ENCODE measurements at regions not wholly inside any gene's neighbourhood (a gene's known extent, or its start where the extent isn't known, plus 50 kb on each side); places are given as distances from the start of the nearest gene placed in this dataset.
"Not testable (repeated sequence)": the region's sequence is repeated elsewhere in the genome, so short reads cannot be mapped to it uniquely, and the experiment has no call there.

DNA sequence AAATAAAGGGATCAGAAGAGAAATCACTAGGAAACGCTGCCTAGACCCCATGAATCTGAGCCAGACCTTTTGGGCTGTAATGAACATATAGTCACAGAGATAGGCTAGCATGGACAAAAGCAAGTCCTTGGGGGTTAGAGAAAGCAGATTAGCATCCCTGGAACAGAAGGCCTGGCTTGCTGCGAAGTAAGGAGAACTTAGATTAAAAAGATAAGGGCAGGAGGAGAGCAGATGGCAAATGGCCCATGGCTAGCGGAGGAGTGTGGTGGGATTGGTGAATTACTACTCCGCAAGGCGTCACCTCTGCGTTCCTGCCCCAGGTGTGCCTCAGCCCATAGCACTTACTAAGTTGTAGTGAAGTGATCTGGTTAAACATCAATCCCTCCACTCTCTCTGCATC, 92.3 kb upstream of the ZNF438 start:
- no peak for DNase-seq (ENCODE audit: low read depth)

DNA sequence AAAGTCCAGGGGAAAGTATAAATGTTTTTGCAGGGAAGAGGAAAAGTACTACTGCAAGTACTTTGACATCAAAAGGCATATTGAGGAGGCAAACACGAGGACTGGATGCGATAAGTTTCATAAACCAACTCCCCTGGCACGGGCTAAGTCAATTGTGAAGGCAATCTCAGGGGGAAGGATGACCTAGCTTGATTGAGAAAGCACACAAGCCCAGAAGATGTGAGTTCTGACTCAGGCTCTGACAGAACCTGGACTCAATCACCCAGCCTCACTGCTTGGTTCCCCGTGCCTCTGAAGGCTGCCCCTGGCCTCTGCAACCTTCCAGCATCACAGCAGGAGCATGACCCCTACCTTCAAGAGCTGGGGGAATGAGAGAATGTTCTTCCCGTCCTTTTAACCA, 93.2 kb upstream of the ZNF438 start:
- DNase-seq (ENCODE audit: low read depth), result no peak

DNA sequence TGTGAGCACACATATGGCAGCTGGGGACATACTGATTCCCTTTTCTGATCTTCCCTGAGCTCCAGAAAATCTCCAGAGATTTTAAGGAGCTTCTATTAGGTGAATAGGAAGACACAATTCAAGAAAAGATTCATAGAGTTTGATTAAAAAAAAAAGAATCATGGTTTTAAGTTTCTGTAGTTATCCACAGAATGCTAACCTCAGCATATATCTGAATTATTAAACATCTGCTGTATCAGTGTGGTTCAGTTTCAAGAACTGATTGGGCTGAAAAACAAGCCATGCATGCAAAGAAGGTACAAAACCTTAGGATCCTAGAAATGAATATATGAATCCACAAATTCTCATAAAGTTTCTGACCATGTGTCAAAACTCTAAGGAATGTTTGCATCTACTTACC, 94.1 kb upstream of the ZNF438 start:
- DNase-seq (ENCODE audit: low read depth), result no peak

DNA sequence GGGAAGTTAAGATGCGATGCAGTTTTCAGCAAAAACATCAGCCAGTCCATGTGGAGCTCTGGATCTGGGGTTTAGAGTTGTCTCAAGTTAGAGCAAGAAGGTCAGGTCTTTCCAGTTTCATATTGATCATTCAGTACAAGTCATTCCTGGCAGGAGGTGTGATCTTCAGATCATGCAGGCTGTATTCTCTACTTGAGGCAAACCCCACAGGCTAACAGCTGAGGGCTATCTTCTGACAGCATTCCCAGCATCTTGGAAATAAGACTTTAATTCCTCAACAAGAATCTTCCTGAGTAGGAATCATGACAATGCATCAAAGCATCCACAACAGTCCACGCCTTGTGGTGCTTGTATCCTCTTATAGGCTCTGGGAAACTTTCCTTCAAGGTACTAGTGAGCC, 94.9 kb upstream of the ZNF438 start:
- DNase-seq (ENCODE audit: low read depth), result no peak

DNA sequence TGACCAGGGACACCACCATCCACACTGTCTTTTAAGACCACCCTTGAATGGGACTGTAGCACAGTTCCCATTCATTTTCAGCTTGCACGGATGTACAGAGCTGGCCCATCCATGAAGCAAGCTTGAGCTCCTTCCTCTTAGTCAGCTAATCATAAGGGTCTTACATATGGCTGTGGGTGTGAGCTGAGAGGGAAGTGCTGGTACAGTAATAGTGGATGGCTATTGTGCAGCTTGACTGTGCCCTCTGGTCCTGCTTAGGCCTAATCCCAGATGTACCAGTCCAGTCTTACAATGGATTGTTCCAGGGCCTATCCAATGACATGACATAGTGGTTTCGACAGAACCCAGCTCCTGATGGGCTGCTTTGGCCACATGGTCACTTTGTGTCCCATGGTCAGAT, 96.9 kb upstream of the ZNF438 start:
- no peak for DNase-seq (ENCODE audit: low read depth)

DNA sequence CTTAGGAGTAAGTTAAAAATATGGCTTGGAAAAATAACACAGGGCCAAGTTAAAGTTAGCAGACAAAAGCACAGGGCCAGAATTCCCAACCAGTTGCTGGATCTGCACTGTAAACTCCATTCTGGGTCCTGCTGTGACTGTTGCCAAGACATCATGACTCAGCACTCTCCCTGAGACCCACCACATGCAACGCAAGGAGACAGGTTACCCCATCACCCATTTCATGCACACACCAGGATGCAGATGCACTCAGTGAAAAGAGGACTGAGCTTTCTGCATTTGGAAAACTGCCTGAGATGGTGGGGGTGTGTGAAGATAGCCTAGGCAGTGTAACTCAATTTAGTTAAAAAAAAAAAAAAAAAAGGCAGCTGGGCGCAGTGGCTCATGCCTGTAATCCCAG, 97.6 kb upstream of the ZNF438 start:
- peak; percentile 62 for DNase-seq (ENCODE audit: low read depth)

DNA sequence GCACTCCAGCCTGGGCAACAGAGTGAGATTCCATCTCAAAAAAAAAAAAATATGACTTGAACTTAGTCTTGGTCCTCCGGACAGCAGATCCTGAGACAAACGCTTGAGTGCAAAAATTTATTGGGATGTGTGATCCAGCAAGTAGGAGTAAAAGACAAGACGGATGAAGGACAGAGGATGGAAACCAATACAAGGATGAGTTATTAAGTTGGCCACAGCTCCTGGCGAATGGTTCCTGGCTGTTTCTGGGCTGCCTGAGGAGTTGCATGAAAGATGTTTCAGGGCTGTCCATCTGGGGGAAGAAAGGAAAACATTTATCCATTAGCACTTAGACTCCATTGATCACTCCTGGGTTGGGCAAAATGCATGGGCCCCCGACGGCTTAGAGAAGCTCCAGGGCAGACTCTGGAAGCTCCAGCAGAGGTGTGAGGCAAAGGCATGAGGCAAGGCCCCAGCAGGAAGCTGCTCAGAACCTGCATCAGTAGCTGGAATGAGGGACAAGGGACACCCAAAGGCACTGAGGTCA, 98.3 kb upstream of the ZNF438 start:
- DNase-seq (ENCODE audit: low read depth), result no peak

DNA sequence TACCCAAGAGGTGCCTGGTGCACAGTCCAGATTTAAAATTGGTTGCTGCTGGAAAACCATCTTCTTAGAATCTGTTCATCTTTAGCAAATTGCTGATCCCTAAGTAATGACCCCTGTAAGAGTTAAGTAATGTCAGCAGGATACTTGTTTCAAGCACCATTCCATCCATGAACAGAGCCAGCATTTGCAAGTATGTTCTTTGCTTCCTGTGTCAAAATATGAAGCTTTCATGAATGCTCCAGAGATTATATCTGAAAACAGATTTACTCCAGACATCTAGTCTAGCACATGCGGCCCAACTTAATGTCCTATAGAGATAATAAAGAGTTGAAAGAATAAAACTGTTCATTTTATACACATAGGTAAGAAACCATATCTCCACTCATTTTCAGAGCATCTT, 98.7 kb upstream of the ZNF438 start:
- DNase-seq (ENCODE audit: low read depth), result no peak

DNA sequence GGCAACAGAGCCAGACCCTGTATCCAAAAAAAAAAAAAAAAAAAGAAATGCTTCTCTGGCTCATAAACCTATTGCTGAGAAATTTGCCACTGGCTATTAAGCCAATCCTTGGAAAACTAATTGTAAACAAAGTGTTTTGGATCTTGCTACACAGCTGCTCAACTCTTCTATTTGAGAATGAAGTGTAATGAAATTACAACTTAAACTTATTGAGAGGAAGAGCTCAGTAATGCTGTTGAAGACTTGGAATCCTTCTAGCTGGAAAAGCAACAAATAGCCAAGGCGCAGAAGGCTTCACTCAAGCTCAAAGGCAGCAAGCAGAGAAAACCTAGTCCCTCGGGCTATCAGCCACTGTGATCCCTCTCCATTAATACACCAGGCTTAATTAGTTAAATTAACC, 99.6 kb upstream of the ZNF438 start:
- no peak for DNase-seq (ENCODE audit: low read depth)

DNA sequence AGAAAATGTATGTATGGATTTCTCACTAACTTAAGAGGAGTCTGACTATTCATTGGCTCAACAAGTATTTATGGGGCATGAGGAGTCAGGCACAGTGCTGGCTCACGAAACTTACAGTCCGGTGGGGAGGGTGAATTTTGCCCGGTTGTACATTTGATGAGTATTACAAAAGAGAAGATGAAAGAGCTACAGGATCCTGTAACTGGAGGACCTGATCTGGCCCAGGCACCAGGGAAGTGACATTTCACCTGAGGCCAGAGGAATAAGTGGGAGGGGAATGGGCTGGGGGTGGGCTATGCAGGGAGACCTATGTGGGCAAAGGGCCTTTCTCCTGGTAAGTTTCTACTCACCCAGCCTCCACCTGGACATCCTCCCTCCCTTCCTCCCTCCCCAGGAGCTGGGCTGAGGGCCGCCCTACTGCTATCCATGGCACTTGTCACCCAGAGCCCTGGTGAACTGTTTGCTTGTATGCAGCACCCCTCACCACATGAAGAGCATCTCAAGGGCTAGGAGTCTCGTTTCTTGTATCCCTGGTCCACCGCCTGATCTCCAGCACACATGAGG, 101.1 kb upstream of the ZNF438 start:
- no peak for DNase-seq (ENCODE audit: low read depth)

DNA sequence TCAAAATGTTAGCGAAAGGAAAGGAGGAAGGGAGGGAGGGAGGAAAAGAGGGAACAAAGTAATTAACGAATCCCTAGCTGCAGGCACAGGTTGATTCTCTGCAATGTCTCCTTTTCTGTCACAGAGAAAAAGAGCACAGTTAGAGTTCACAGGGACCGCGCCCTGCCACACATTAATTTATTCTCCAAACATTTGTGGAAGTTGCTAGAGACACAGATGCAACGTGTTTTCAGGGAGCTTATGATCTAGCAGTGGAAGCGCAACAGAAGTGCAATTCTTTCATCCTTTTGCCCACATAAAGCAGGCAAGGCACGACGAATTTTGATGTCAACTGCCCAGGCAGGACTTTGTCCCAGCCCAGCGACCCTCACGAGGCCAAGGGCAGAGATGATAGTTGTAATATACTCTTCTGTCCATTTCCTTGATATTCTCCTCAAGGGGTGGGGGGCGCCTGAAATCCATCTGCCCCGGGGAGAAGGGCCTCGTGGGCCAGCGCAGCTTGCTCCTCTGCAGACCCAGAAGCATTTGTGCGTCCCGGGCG, 101.7 kb upstream of the ZNF438 start:
- no peak for DNase-seq (ENCODE audit: low read depth)

DNA sequence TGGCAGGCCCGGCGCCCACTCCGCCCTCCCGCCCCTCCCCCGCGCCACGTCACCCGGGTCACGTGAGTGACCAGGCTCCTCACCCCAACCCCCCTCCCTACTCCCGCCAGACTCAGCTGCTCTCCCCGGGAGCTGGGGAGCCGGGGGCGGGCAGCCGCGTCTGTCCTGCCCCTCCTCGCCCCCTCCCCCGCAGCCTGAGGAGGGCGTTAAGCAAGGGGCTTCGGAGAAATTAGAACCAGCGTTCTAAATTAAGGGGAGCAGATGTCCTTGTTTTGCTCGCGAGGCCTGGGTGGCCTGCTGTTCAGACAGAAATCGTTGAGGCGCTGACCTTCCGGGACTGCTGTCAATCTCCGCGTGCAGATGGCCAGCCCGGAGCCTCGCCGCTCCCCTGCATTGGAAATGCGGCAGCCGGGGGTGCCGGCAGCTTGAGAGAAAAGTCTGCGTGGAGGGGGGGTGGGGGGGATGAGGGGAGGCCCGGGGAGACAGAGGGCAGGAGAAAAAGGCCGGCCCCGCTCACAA, 102.2 kb upstream of the ZNF438 start:
- DNase-seq (ENCODE audit: low read depth), result peak; percentile 67

DNA sequence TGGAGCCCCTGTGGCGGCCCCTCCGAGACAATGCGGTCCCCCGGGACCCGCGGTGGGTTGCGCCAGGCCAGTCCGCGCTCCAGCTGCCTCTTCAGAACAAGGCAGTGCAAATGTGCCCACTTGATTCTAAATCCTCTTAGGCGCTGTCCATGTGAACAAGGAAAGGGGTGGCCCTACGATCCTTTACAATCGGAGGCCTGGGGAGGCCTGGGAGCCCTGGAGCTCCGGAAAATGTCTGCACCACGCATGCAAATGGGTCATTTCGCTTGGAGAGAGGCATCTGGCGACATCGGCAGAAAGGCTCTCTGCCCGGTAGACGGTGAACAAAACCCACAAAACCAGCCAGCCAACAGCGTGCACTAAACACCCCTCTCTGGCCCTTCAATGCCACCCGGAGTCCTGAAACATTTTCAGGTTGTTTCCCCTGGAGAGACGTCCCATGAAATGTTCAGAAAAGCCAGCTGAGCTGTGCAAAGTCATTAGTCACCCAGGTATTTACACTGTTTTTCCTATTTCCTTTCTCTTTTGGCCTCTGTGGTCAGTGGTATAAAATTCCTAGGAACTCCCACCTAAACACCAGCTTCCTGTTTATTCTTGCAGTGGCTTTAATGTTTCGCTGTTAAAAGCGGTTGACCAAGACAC, 102.8 kb upstream of the ZNF438 start:
- DNase-seq (ENCODE audit: low read depth), result peak; percentile 65

DNA sequence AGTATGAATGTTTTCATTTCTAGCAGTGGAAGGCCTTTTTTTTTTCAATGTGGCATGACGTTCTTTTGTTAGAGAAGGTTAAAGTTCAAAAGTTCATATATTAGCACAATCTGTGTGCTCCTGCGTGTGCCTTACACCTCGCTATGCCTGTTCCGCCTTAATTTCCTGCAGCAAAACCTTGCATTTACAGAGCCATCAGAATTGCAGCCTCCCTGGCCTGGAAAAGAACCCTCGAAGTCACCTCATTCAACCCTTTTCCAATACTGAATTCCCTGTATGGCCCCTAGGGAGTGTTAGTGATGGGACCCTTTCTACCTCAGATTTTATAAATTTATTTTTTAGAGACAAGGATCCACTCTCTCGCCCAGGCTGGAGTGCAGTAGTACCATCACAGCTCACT, 103.5 kb upstream of the ZNF438 start:
- no peak for DNase-seq (ENCODE audit: low read depth)

DNA sequence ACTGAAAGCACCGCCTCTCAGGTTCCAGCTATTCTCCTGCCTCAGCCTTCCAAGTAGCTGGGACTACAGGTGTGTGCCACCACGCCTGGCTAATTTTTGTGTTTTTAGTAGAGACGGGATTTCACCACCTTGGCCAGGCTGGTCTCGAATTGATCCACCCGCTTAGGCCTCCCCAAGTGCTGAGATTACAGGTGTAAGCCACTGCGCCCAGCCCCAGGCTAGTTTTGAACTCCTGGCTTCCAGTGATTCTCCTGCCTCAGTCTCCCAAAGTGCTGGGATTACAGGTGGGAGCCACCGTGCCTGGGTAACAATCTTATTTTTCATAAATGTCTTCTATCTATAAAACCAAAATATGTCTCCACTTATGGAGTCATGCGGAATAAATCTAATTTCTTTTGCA, 104.1 kb upstream of the ZNF438 start:
- DNase-seq (ENCODE audit: low read depth), result not testable (repeated sequence)

DNA sequence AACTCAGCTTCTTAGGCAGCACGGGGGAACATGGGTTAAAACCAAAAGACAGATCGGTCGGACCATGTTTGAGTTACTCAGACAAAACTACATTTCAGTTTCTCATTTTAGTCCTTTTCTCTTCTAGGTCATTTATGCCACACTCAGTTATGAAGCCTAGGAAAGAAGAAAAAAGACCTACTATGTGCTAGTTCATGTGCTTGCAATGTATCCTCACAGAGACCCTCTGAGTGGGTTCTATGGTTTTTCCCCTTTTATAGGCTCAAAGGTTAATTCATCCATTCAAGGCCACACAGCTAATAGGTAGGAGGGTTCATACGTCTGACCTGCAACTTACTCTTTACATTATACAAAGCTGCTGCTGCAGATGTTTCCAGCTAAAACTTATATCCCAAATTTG, 104.7 kb upstream of the ZNF438 start:
- DNase-seq (ENCODE audit: low read depth), result no peak

DNA sequence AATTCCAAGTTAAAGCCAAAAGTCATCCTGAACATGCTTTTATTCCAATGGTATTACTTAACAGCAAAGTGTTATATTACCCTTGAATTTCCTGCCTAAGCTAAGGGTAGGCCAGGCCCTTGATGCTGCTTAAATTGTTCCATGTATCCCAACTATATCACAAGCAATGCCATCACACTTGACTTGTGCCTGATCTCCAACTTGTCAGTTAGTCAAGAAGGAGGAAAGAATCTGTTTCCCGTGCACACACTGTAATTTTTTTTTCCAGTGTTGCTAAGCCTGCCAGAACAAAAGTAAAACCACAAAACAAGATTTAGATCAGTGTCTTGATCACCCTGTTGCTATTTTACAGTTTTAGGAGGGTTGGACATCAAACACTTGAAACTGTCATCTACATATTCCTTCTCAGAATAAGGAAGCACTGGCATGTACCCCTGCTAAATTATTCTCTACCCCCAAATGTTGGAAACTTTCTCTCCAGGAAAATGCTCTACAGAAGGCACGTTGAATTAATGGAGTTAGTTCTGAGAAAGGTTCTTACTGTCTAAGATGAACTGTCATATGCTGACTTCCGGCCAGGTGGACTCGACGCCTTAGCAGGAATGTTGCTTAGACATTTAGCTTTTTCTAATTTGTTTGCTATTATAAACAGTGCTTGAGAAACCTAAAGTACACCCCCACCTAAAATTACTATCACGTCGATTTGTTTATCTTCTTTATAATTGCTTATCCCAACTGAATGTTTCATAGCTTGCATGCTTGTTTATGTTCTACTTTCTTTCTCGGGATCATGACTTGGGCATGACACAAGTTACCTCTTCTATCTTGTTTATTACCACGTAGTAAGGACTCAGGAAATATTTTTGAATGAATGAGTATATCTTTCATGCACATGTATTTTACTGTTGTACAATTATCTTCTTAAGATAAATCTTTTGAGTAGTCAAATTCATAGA, 105.5 kb upstream of the ZNF438 start:
- no peak for DNase-seq (ENCODE audit: low read depth)

DNA sequence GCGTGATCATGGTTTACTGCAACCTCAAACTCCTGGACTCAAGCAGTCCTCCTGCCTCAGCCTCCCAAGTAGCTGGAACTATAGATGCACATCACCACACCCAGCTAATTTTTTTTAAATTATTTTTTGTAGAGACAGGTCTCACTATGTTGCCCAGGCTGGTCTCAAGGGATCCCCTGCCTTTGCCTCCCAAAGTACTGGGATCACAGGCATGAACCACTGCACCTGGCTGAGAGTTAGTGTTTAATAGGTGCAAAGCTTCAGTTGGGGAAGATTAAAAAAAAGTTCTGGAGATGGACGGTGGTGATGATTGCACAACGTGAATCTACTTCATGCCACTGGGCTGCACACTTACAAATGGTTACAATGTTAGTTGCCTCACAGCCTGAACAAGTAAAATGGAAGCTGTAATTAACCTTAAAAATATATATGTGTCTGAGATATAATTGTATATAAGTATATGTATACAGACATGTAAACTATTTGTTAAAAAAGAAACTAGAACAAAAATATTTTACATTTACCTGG, 106.4 kb upstream of the ZNF438 start:
- DNase-seq (ENCODE audit: low read depth), result no peak

DNA sequence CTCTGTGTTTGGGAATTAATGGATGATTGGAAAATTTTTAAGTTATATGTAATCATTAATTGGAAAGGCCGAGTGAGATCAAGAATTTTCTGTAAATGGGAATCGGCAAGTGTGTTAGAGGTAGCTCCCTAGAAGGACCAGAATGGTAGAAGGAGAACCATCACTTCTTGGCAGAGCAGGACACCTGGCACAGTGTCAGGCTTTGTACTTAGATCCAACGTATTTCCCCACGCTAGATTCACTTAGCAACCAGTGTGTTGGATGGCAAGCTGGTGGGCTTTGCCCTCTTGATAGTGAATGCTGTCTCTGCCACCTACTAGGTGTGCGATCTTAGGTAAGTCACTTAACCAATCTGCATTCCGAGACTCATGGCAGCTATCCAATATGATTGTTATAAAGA, 107.8 kb upstream of the ZNF438 start:
- no peak for DNase-seq (ENCODE audit: low read depth)

DNA sequence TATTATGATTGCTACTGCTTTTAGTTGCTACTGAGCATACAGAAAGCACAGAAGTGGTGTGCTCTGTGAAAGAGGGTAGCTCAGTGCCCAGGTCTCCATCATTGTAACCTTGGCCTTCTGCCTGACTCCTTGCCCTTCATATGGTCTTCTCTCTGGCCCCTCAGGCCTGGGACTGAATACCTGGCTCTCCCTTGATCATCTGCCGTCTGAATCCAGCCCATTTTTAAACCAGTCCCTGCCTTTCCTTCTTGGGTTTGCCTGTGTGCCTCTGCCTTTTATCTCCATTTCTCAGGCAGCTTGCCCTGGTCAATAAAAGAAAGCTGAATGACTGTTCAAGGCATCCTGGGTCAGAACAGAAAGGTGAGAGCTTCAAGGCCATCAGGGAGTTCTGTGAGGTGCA, 109.1 kb upstream of the ZNF438 start:
- no peak for DNase-seq (ENCODE audit: low read depth)

DNA sequence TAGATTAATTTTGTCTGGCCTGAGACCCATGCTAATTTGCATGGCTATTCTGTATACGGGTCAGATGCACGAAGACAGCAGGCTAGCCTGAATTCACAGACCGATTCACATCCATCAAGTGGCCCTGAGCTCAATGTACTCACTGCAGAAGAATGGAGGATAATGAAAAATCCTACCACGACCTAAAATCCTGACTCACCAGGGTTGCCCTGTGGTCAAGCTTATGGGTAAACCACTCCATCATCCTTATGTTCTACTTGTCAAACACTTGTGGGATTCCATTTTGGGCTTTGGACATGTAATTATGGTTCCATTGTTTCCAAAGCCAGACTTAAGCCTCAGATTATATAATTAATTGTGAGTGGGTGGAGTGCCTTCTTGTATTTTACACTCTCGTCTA, 110.4 kb upstream of the ZNF438 start:
- peak; percentile 86 for DNase-seq (ENCODE audit: low read depth)

DNA sequence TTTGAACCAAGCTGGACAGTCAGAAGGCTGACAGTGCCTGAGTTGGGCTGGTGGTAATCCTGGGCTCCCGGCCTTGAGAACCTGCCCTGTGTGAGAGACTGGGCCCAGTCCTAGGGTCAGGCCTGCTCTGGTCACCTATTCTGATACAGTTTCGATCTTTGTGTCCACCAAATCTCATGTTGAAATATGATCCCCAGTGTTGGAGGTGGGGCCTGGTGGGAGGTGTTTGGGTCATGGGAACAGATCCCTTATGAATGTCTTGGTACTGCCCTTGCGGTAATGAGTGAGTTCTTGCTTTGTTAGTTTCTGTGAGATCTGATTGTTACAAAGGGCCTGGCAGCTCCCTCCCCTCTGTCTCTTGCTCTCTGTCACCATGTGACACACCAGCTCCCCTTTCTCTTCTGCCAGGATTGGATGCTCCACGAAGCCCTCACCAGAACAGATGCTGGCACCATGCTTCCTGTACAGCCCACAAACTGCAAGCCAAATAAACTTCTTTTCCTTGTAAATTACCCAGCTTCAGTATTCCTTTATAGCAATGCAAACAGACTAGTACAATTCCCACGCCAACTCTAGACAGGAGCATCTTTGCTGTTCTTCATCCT, 111.8 kb upstream of the ZNF438 start:
- DNase-seq (ENCODE audit: low read depth), result no peak
